HCT116 (cell line): ENCODE measurements at regions not wholly inside any gene's neighbourhood (a gene's known extent, or its start where the extent isn't known, plus 50 kb on each side); places are given as distances from the start of the nearest gene placed in this dataset.

ENCODE experiments used
- ATAC-seq: fragments of 200-7000 bp; cut with Tn5 transposase; 2 replicates; pipeline ENCODE4 v1.9.1; 2020; ENCODE audit warnings: mild to moderate bottlenecking, moderate library complexity
- BruUV-seq: library from RNA; stranded (reverse); fragments of 400-500 nt; replicated peaks from 2 replicates; lab custom pipeline; 2021; lab: Mats Ljungman, UMichigan
- CTCF ChIA-PET: fragments of 300-600 bp; sonication (Branson Sonifier 250); formaldehyde crosslinking; loops from one replicate; lab custom pipeline; 2021; ENCODE audit warnings: antibody characterized with exemption; lab: Charles Lee
- POLR2A ChIA-PET: fragments of 300-600, 350-600 bp; sonication (Branson Sonifier 250); formaldehyde crosslinking; loops from one replicate; lab custom pipeline; 2021; ENCODE audit warnings: antibody characterized with exemption; lab: Charles Lee
- RAD21 ChIA-PET, 2 experiments: fragments of 300-600 bp; sonication (Branson Sonifier 250); formaldehyde crosslinking; loops; one replicate each; lab custom pipeline; 2023; ENCODE audit warnings: low total read pairs in 2 of 2; ENCODE audit not compliant: uncharacterized antibody in 2 of 2, unreplicated experiment in 2 of 2, low non-redundant PET in 1 of 2; lab: Charles Lee
- DNase-seq: peaks from one replicate; pipeline ENCODE4 v3.0.0-alpha.2; 2010; ENCODE audit warnings: low read depth, low spot score
- H2AFZ ChIP-seq: fragments of 200-600 bp; shearing (Covaris generic), sonication (generic); 2 replicates; pipeline ENCODE4 v1.6.1; 2017; ENCODE audit warnings: low read depth, mixed run types, mixed read lengths, antibody characterized with exemption, low read length; ENCODE audit not compliant: poor library complexity, severe bottlenecking
- H3K27ac ChIP-seq: 2 replicates; pipeline ENCODE4 v1.5.1; 2012; ENCODE audit warnings: low read depth, low read length
- H3K27me3 ChIP-seq: fragments of 200-600 bp; sonication (generic); 2 replicates; pipeline ENCODE4 v1.6.1; 2016; ENCODE audit warnings: mixed run types, low read length, mixed read lengths; ENCODE audit not compliant: insufficient read depth
- H3K36me3 ChIP-seq, 2 experiments: fragments of 200-500 bp in 1 of 2; fragments of 200-600 bp in 1 of 2; sonication (Bioruptor generic) in 1 of 2; sonication (generic) in 1 of 2; 2 replicates each; pipeline versions ENCODE4 v1.5.1 to v1.6.1; 2014 to 2016; ENCODE audit warnings: low read length in 2 of 2, inconsistent platforms in 1 of 2, mixed read lengths in 1 of 2, mixed run types in 1 of 2; ENCODE audit not compliant: insufficient read depth in 2 of 2, control insufficient read depth in 1 of 2
- H3K4me1 ChIP-seq, 2 experiments: fragments of 200-600 bp in 1 of 2; sonication (generic) in 1 of 2; 2 replicates each; pipeline versions ENCODE4 v1.5.1 to v1.6.1; 2012 to 2017; ENCODE audit warnings: low read length in 2 of 2, inconsistent platforms in 1 of 2, mild to moderate bottlenecking in 1 of 2, mixed read lengths in 1 of 2, mixed run types in 1 of 2, moderate library complexity in 1 of 2; ENCODE audit not compliant: insufficient read depth in 2 of 2, control insufficient read depth in 1 of 2
- H3K4me2 ChIP-seq: fragments of 200-600 bp; sonication (generic); 2 replicates; pipeline ENCODE4 v1.6.1; 2017; ENCODE audit warnings: mixed run types, low read length, mixed read lengths
- H3K4me3 ChIP-seq, 2 experiments: fragments of 200-600 bp in 1 of 2; sonication (generic) in 1 of 2; replicated peaks in 1 of 2; 2 replicates each; pipeline ENCODE4 v1.5.1; 2011 to 2016; ENCODE audit warnings: low read length in 2 of 2, control low read depth in 1 of 2, low read depth in 1 of 2, mild to moderate bottlenecking in 1 of 2, mixed read lengths in 1 of 2, mixed run types in 1 of 2
- H3K79me2 ChIP-seq: fragments of 200-600 bp; sonication (generic); 2 replicates; pipeline ENCODE4 v1.6.1; 2017; ENCODE audit warnings: mild to moderate bottlenecking, mixed run types, low read length, moderate library complexity, mixed read lengths; ENCODE audit not compliant: insufficient read depth
- H3K9ac ChIP-seq: fragments of 200-600 bp; sonication (generic); 2 replicates; pipeline ENCODE4 v1.6.1; 2016; ENCODE audit warnings: low read length, mixed read lengths
- H3K9me2 ChIP-seq: fragments of 200-600 bp; sonication (generic), shearing (Covaris generic); 2 replicates; pipeline ENCODE4 v1.6.1; 2017; ENCODE audit warnings: mixed run types, mild to moderate bottlenecking, moderate library complexity; ENCODE audit not compliant: insufficient read depth
- H3K9me3 ChIP-seq, 2 experiments: fragments of 200-500 bp in 1 of 2; fragments of 200-600 bp in 1 of 2; sonication (Bioruptor generic) in 1 of 2; sonication (generic) in 1 of 2; 2 replicates each; pipeline ENCODE4 v1.6.1; 2014 to 2017; ENCODE audit warnings: low read length in 2 of 2, mixed read lengths in 2 of 2, inconsistent platforms in 1 of 2, low read depth in 1 of 2, mild to moderate bottlenecking in 1 of 2, mixed run types in 1 of 2, moderate library complexity in 1 of 2; ENCODE audit not compliant: control insufficient read depth in 1 of 2, insufficient read depth in 1 of 2
- H4K20me1 ChIP-seq: fragments of 200-600 bp; sonication (generic), shearing (Covaris generic); 2 replicates; pipeline ENCODE4 v1.6.1; 2017; ENCODE audit warnings: mixed run types, mild to moderate bottlenecking, moderate library complexity; ENCODE audit not compliant: insufficient read depth
- CEBPB ChIP-seq: IDR thresholded peaks from 2 replicates; pipeline ENCODE4 v1.6.1; 2012; ENCODE audit warnings: low read depth
- ELF1 ChIP-seq: IDR thresholded peaks from 2 replicates; pipeline ENCODE4 v1.6.1; 2012; ENCODE audit warnings: low read depth, borderline replicate concordance
- EZH2phosphoT487 ChIP-seq: fragments of 200-600 bp; IDR thresholded peaks from 2 replicates; pipeline ENCODE4 v1.6.1; 2018; ENCODE audit warnings: antibody characterized with exemption, borderline replicate concordance
- FOSL1 ChIP-seq: IDR thresholded peaks from 2 replicates; pipeline ENCODE4 v1.6.1; 2012; ENCODE audit warnings: low read depth
- POLR2A ChIP-seq: IDR thresholded peaks from 2 replicates; pipeline ENCODE4 v1.7.0; 2011; ENCODE audit warnings: borderline replicate concordance; ENCODE audit not compliant: insufficient read depth, insufficient read length; ENCODE audit errors: extremely low read depth
- RAD21 ChIP-seq: IDR thresholded peaks from 2 replicates; pipeline ENCODE4 v1.6.1; 2012; ENCODE audit warnings: low read depth, mild to moderate bottlenecking
- SRF ChIP-seq: IDR thresholded peaks from 2 replicates; pipeline ENCODE4 v1.6.1; 2012; ENCODE audit warnings: low read depth
- ZFX ChIP-seq: fragments of 450-650 bp; IDR thresholded peaks from 2 replicates; pipeline ENCODE4 v1.6.1; 2017
- intact Hi-C: fragments of 100-400 bp; cut with micrococcal nuclease; formaldehyde crosslinking; loops from 2 replicates; pipeline ENCODE4 v1.10.0; 2022
- TF ChIP-seq, protein P1 (sequence below): IDR thresholded peaks from 2 replicates; pipeline ENCODE4 v1.6.1; 2012
- TF ChIP-seq, protein P2 (sequence below): IDR thresholded peaks from 2 replicates; pipeline ENCODE4 v1.6.1; 2011; ENCODE audit warnings: mild to moderate bottlenecking, low read length, moderate library complexity; ENCODE audit not compliant: insufficient replicate concordance; ENCODE audit errors: extremely low read depth

DNA sequence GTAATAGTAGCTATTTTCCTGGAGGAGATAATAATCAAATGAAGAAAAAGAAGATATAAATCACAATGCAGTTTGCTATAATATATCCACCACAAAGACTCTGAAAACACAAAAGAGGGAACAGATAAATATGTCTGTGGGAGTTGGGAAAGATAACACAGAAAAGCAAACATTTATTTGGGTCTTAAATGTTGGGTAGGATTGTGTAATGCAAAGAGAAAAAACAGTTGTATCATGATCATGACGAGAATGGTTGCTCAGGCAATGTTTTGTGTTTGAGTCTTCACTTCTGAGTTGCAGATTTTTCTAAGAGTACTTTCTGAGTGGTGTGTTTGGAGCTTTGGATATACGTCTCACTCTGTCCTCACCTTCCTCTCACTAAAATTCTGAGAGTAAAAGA is 437.5 kb downstream of the TFEC start:
- Histone ChIP-seq H3K79me2 (no peaks in the 10 kb centered on the region), H3K9me2 (no peaks in the 10 kb centered on the region), H3K9ac (no peak overlapping the region), H3K4me2 (no peak overlapping the region), H3K27ac (no peak overlapping the region), H3K4me1 (no peaks in the 10 kb centered on the region), H3K4me3 (no peak overlapping the region), H3K27me3 (no peaks in the 10 kb centered on the region), H2AFZ (no peak overlapping the region), H3K9me3 (0 out of 4 replicates have a peak, but pooled peaks cover 0 to 3% of the 10 kb centered on the region in 2 experiments), H4K20me1 (no peaks in the 10 kb centered on the region), H3K36me3 (no peaks in the 10 kb centered on the region)
- CTCF ChIA-PET, result no interaction called here
- POLR2A ChIA-PET, result no interaction called here
- DNase-seq, result no peak
- TF ChIP-seq ZFX (no peak), POLR2A (no peak), SRF (no peak), RAD21 (no peak), ELF1 (no peak), CEBPB (no peak), FOSL1 (no peak), EZH2phosphoT487 (no peak)
- TF ChIP-seq, protein P1, sequence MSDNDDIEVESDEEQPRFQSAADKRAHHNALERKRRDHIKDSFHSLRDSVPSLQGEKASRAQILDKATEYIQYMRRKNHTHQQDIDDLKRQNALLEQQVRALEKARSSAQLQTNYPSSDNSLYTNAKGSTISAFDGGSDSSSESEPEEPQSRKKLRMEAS, result no peak
- TF ChIP-seq, protein P2, sequence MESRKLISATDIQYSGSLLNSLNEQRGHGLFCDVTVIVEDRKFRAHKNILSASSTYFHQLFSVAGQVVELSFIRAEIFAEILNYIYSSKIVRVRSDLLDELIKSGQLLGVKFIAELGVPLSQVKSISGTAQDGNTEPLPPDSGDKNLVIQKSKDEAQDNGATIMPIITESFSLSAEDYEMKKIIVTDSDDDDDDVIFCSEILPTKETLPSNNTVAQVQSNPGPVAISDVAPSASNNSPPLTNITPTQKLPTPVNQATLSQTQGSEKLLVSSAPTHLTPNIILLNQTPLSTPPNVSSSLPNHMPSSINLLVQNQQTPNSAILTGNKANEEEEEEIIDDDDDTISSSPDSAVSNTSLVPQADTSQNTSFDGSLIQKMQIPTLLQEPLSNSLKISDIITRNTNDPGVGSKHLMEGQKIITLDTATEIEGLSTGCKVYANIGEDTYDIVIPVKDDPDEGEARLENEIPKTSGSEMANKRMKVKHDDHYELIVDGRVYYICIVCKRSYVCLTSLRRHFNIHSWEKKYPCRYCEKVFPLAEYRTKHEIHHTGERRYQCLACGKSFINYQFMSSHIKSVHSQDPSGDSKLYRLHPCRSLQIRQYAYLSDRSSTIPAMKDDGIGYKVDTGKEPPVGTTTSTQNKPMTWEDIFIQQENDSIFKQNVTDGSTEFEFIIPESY, result no peak
- RAD21 ChIA-PET, result no interaction called here
- no peak for ATAC-seq
- BruUV-seq, result no TSS peak
- intact Hi-C loops, result no loop called here
